Activated effector memory CD4-positive, alpha-beta T cell treated with anti-CD3 and anti-CD28 coated beads, Interleukin-2, amount 50 U/mL, for 16 hours (primary cell): ENCODE measurements at regions not wholly inside any gene's neighbourhood (a gene's known extent, or its start where the extent isn't known, plus 50 kb on each side); places are given as distances from the start of the nearest gene placed in this dataset.

ENCODE experiments used
- DNase-seq: peaks from one replicate; pipeline ENCODE4 v3.0.0-alpha.2; 2020

- no peak for DNase-seq
These were observed 897.9 kb downstream of the BCL11B start for GRCh38 chr14:98374136-98374535.

DNA sequence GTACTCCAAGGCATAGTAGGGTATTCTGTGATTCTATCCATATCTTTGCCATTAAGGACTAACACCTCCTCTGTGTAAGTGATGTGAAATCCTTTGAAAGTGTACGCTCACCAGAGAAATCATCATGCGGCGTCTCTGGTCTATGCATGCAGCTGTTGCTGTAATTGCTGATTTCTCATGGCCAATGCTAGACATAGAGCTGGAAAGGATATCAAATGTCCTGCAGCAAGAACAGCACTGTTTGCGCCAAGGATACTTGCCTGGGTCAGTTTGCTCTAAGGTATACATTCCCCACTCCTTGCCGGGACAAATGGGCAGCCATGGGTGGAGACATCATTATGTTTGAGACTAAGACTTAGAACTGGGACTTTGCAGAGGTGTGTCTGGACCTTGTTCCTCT, 896.4 kb downstream of the BCL11B start:
- no peak for DNase-seq

DNA sequence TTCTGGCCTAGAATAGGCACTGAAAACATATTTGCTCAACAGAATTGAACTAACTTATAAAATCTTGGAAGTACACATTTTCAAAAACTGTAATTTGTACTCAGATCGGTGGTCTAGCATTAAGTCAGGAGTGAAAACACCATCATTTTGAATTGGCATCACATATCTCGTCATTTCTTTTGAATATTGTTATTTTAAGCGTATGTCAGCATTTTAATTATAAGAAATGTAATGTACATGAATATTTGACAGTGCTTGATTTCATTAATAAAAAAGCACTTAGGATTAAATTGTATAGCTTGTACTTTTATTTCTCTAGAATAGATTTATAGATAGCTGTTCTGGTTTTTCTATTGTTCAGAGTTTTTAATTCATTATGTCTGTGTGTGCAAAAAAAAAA, 892.2 kb downstream of the BCL11B start:
- DNase-seq, result no peak

- no peak for DNase-seq
These were observed 889.3 kb downstream of the BCL11B start for GRCh38 chr14:98382662-98383061.

DNA sequence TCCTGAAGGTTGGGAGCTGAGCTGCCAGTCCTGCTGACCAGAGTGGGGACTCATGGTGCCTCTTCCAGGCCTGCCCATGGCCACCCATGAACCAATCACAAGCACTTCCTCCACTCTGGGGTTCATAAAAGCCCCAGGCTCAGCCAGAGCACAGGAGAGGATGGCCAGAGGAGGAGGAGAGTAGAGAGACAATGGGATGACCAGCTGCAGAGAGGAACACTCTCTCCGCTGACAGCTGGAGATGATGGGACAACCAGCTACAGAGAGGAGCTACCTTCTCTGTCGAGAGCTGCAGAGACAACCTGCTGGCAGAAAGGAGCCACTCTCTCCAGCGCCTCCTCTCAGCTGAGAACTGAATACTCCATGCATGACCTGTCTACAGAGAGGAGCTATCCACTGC, 886.1 kb downstream of the BCL11B start:
- DNase-seq, result no peak

DNA sequence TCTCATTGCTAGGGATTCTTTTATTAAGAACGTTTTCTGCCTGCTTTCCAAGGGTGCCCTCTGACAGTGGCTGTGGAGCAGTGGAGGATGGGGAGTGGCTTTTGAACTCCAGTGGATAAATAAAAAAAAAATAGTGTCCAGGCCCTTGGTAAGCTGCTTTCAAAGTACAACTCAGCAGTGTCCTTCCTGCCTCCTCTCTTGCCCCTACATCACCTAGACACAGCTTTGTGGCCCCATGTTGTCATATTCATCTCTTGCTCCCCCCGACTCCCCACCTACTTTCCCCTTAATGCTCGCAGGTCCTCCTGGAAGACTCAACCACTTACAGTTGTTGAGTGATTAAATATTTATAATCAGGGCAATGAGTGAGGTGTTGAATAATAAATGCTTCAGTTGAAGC, 880.9 kb downstream of the BCL11B start:
- DNase-seq, result no peak

DNA sequence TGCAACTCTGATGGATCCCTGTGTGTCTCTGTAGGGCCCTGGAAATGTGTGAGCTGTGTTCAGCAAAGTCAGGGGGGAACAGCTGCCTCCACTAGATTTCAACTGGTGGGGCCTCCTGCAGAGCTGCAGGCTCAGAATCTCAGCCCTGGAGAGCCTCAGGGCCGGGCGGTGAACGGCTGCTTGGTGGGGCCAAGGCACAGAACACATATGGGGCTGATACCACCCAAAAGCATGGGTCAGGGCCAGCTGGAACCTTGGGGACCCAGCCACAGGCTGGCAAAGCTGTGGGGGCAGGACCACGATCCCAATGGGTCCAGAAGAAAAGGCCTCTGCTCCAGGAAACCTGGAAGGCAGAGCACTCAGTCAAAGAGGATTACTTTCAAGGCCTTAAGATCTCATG, 878.5 kb downstream of the BCL11B start:
- no peak for DNase-seq

DNA sequence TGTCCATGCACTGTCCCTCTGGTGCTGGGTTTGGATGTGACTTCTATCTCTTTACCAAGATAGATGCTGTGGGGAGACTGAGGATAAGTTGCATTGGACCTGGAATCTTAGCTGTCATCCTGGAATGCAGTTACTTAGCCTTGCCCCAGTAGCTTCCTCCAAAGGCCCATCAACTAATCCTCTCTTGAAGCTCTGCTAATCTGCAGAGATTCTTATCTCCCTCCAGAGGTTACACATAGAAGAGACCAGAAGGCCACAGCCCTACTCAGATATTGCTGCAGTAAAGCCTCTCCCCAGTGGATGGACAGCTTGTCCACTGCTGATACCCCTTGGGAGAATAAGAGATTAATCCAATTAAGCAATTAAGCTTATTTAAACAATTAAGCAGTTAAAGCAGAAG, 867.2 kb downstream of the BCL11B start:
- DNase-seq, result no peak

- no peak for DNase-seq
These were observed 863.9 kb downstream of the BCL11B start for GRCh38 chr14:98408024-98408555.

- DNase-seq, result no peak
These were observed 863.3 kb downstream of the BCL11B start for GRCh38 chr14:98408713-98409112.

DNA sequence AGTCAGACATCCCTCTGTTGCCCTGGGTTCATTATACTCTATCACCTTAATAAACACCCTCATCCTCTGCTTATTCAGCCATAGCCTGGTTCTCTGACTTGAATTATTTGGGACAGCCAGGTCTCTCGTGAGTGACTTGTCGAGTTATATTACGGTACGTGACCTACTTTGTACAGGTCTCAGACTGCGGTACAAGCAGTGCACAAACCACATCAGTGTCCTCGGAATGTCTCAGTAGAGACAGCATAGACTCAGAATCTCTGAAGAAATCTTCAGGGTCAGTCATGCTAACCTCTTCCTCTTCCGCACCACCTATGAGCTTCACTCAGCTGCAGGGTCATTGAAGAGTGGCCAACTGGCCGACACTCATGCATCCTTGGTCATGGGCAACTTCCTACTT, 860.8 kb downstream of the BCL11B start:
- no peak for DNase-seq

- no peak for DNase-seq
These were observed 859.6 kb downstream of the BCL11B start for GRCh38 chr14:98412431-98412830.

DNA sequence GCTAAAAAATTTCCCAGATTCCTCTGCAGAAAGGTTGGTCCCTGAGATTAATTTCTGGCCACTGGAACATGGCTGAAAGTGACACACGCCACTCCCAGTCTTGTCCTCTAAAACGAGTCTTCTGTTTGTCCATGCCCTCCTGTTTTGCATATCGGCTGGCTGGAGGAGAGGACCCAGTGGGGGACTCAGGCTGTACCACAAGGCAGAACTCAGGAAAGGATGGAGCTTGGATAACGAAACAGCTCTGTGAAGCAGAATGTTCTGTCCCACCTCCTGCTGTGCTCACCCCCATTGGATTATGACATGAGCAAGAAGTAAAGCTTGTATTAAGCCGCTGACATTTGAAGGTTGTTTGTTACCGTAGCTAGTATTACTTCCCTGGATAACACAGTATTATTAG, 856.2 kb downstream of the BCL11B start:
- DNase-seq, result no peak

DNA sequence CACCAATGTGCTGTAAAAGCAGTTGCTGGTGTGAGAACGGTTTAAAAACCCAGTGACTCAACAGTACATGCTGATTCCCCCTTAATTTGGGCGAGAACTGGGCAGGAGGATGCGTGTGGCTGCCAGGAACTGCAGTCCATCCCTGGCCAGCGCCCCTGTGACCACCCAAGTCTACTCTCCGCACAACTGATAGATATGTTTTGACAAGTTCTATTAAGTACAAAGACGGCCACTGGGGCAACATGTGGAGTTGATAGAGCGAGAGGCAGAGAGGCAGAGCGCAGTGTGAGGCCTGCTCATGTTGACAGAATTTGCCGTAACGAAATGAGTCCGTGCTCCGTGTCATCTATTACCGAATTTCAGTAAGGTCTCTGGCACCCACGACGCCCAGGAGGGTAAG, 855.0 kb downstream of the BCL11B start:
- no peak for DNase-seq

GRCh38 chr14:98428483-98428994, 843.5 kb downstream of the BCL11B start:
- DNase-seq, result no peak

- no peak for DNase-seq
These were observed 838.6 kb downstream of the BCL11B start for GRCh38 chr14:98433436-98433835.

- DNase-seq, result no peak
These were observed 834.9 kb downstream of the BCL11B start for GRCh38 chr14:98437113-98437512.

DNA sequence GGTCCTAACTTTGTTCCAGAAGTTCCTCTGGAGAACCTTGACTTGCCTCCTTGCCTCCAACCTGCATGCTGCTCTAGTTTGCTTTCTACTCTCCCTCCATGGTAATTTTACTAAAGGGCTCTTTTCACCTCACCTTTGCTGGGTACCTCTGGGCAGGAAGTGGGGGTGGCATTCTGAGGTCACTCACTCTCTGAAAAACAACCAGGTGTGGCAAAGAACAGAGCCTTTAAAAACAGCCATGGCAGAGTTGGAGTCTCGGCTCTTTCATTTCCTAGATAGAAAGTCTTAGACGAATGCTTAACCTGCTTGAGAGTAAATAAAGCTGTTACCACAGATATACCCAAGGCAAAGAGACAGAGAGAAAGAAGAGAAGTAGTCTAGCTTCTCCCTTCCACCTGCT, 827.9 kb downstream of the BCL11B start:
- DNase-seq, result peak; percentile 66

DNA sequence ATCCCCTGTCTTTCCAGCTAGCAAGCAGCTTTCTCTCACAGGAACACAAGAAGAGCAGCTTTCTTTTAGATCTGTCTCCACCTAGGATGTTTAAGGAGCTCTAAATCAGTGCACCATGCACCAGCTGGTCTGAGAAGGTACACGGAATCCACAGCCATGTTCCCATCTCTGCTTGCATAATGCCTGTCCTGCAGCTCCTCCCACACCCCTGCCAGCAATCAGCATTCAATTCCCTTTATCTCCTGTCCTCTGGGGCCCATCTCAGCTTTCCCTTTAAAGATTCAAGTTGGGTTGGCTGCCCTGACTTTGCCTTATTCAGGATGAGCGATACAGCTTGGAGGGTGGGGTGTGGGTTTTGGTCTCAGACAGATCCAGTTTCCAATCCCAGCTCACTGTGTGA, 826.3 kb downstream of the BCL11B start:
- no peak for DNase-seq

- DNase-seq, result no peak
These were observed 825.5 kb downstream of the BCL11B start for GRCh38 chr14:98446508-98446907.

DNA sequence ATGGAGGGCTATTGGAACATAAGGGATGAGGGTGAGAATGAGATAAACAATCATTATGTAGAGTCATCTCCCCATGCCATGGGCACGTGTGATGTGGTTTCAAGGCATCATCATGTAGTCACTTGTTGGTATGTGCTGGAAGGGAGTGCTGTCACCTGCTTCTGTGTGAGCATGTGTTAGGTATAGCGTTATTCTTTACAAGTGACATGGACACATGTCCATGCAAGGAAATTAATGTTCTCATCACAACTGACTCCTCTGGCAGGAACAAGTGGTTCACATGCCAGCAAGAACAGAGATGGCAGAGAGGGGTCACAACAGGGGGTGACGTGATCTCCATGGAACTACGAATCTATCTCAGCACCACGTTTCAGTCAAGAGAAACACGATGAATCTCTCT, 815.8 kb downstream of the BCL11B start:
- no peak for DNase-seq

- DNase-seq, result no peak
These were observed 813.3 kb downstream of the BCL11B start for GRCh38 chr14:98458702-98459101.

DNA sequence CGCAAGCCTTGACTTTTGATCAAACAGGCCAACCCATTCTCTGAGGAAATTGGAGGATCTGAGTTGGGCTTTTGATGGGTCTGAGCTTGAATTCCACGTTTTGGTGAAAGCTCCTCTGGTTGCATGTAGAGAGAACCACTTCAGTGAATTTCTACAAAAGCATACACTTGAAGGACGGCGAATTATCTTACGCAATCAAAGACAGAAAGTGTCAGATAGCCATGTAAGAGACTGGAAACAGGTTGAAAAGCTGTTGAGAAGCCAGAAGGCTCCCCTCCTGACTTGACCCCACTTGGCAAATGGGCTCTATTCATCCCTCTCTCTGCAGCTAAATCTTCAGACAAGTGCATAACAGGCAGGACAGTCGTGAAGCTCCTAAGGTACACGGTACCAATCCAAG, 809.1 kb downstream of the BCL11B start:
- DNase-seq, result no peak

GRCh38 chr14:98466807-98467206, 805.2 kb downstream of the BCL11B start:
- DNase-seq, result no peak

DNA sequence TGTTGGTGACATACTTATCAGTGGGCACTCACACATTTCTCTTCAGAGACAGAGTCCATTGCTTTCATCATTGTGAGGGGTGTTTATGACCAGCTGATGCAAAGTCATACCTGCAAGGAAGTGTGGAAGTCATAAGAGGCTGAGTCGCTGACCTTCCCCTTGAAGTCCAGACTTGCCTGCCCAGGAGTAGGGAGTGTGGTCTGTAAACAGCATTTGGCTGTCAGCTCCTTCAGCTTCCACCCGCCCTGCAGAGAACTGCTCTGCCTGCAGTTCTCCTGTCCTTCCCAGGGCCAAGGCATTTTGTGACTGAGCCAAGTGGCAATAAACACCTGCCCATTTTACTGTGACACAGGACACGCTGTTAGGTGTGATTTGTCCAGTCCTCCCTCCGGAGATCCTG, 801.3 kb downstream of the BCL11B start:
- DNase-seq, result no peak

DNA sequence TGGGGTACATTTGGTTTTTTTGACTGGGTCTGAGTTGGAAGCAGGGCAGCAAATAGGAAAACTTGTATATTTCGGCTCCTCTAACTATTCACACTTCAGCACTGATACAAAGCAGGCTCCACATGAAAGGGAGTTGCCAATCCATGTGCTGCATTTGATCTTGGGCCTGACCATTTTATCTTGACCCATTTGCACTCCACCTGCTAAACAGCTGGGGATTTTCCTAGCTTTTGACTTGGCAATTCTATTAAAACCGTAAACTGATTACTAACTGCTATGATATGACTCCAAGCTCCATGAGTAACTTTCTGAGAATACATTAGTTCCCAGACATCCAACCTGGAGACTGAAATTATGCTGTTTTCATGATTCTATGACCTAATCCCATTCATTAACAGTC, 797.1 kb downstream of the BCL11B start:
- DNase-seq, result no peak
